ENCODE measurements at regions not wholly inside any gene's neighbourhood (a gene's known extent, or its start where the extent isn't known, plus 50 kb on each side); places are given as distances from the start of the nearest gene placed in this dataset.

- DNase-seq (ENCODE audit: low read depth) = no peak
Observed at GRCh38 chr9:12954441-12954840, 179.6 kb downstream of the LURAP1L start.

GRCh38 chr9:12955510-12956163 is 180.8 kb downstream of the LURAP1L start:
- no peak for DNase-seq (ENCODE audit: low read depth)
- no peak overlapping the region for H3K4me3 ChIP-seq (ENCODE audit: control insufficient read depth, low read depth, low read length)

More at GRCh38 chr9:12954441-12954840, 179.6 kb downstream of the LURAP1L start:
- no peak for TF ChIP-seq CTCF (conservative IDR thresholded peaks at IDR 0.05; ENCODE audit: control insufficient read depth, insufficient read depth, low read depth, low read length)
- no peak overlapping the region for H3K4me3 ChIP-seq (ENCODE audit: control insufficient read depth, low read depth, low read length)

GRCh38 chr9:12956261-12956660 is 181.4 kb downstream of the LURAP1L start:
- H3K4me3 ChIP-seq (ENCODE audit: control insufficient read depth, low read depth, low read length) = no peak overlapping the region
- TF ChIP-seq CTCF (conservative IDR thresholded peaks at IDR 0.05; ENCODE audit: control insufficient read depth, insufficient read depth, low read depth, low read length) = no peak
- no peak for DNase-seq (ENCODE audit: low read depth)

More at GRCh38 chr9:12955510-12956163, 180.8 kb downstream of the LURAP1L start:
- TF ChIP-seq CTCF (conservative IDR thresholded peaks at IDR 0.05; ENCODE audit: control insufficient read depth, insufficient read depth, low read depth, low read length) = no peak

- TF ChIP-seq CTCF (conservative IDR thresholded peaks at IDR 0.05; ENCODE audit: control insufficient read depth, insufficient read depth, low read depth, low read length) = no peak
- DNase-seq (ENCODE audit: low read depth) = no peak
- no peak overlapping the region for H3K4me3 ChIP-seq (ENCODE audit: control insufficient read depth, low read depth, low read length)
Observed at GRCh38 chr9:12956805-12957204, 182.0 kb downstream of the LURAP1L start.

GRCh38 chr9:12958279-12958678 is 183.5 kb downstream of the LURAP1L start:
- DNase-seq (ENCODE audit: low read depth) = no peak
- no peak overlapping the region for H3K4me3 ChIP-seq (ENCODE audit: control insufficient read depth, low read depth, low read length)
- no peak for TF ChIP-seq CTCF (conservative IDR thresholded peaks at IDR 0.05; ENCODE audit: control insufficient read depth, insufficient read depth, low read depth, low read length)

- DNase-seq (ENCODE audit: low read depth) = no peak
- TF ChIP-seq CTCF (conservative IDR thresholded peaks at IDR 0.05; ENCODE audit: control insufficient read depth, insufficient read depth, low read depth, low read length) = no peak
Observed at GRCh38 chr9:12958708-12959107, 183.9 kb downstream of the LURAP1L start.

More at GRCh38 chr9:12958708-12959107, 183.9 kb downstream of the LURAP1L start:
- H3K4me3 ChIP-seq (ENCODE audit: control insufficient read depth, low read depth, low read length) = no peak overlapping the region
